SIG-M5 treated with dmso at 0.1 percent for 504 hours (cell line): ENCODE measurements at regions not wholly inside any gene's neighbourhood (a gene's known extent, or its start where the extent isn't known, plus 50 kb on each side); places are given as distances from the start of the nearest gene placed in this dataset.
"Not testable (repeated sequence)": the region's sequence is repeated elsewhere in the genome, so short reads cannot be mapped to it uniquely, and the experiment has no call there.

Experiments used
- DNase-seq: peaks from one replicate; lab custom pipeline; 2025; ENCODE audit not compliant: unreplicated experiment; lab: John Stamatoyannopoulos, UW

- DNase-seq, result no peak
Measured at GRCh38 chr6:94713446-94713845, 863.9 kb upstream of the MANEA start.

- no peak for DNase-seq
Measured at GRCh38 chr6:94698773-94699172, 878.6 kb upstream of the MANEA start.

DNA sequence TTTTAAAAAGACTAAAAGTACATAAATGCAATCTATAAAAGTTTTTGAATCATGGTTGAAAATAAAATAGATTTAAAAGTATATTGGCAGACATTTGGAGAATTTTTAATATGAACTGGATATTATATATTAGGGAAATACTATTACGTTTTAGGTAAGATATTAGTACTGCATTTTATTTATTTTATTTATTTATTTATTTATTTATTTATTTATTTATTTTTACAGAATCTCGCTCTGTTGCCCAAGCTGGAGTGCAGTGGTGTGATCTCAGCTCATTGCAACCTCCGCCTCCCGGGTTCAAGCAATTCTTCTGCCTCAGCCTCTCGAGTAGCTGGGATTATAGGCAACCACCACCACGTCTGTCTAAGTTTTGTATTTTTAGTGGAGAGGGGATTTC, 890.1 kb upstream of the MANEA start:
- DNase-seq, result not testable (repeated sequence)

GRCh38 chr6:94683409-94683808, 893.9 kb upstream of the MANEA start:
- no peak for DNase-seq

DNA sequence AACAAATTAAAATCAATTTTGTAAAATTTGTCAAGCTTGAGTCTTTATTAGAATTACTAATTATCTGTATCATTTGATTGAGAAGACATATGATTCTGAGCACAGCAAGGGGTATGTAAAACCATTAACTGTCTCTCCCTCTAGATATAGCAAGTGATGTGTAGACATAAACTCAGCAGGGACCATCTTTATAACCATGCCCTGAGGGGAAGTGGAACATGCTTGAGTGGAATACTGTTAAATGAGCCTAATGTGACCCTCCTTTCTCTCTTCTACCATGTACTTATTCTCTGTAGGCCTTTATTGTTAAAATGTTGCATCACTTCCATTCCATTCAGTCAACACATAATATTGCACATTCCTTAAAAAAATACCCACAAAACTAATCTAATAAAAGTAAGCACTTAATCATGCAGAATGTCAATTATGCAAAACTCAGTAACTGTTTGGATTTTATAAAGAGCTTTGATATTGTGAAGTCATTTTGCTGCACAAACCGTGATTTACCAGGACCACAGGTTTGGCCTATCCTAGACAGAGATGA, 896.6 kb upstream of the MANEA start:
- DNase-seq, result no peak

DNA sequence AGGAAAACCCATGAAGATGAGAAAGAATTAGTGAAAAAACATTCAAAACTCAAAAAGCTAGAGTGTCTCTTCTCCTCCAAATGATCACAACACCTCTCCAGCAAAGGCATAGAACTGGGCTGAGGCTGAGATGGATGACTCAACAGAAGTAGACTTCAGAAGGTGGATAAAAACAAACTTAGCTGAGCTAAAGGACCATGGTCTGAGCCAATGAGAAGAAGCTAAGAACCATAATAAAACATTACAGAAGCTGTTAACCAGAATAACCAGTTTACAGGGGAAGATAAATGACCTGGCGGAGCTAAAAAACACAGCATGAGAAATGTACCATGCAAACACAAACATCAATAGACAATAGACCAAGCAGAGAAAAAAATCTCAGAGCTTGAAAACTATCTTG, 904.1 kb upstream of the MANEA start:
- peak; percentile 9 for DNase-seq

GRCh38 chr6:94670017-94670416, 907.3 kb upstream of the MANEA start:
- no peak for DNase-seq

DNA sequence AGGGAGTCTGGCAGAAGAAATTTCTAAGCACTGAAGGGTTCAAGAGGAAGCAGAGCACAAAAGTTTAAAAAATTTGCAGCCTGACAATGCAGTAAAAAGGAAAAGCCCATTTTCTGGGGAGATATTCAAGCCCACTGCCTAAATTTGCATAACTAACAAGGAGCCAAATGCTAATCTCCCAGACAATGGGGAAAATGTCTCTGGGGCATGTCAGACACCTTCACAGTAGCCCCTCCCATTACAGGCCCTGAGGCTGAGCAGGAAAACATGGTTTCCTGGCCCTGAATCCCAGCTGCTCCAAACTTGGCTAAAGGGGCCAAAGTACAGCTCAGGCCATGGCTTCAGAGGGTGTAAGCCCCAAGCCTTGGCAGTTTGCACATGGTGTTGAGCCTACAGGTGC, 908.5 kb upstream of the MANEA start:
- no peak for DNase-seq

DNA sequence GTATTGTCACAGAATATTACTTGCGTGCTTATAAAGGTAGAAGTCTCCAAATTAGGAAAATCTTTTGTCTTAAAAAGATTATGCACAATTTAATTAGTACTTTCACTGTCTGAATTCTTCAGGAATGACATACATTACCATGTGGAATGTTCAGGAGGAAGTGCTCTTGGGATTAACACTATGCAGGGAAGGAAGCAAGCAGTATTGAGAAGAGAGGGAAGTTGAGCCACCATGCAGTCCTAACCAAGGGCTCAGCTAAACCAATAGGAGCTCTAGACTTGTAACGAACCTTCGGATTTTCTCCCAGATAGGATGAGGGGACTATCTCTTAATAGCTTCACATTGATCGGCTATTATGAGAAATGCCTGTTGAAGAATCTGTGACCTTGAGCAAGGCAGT, 918.4 kb upstream of the MANEA start:
- DNase-seq, result no peak

DNA sequence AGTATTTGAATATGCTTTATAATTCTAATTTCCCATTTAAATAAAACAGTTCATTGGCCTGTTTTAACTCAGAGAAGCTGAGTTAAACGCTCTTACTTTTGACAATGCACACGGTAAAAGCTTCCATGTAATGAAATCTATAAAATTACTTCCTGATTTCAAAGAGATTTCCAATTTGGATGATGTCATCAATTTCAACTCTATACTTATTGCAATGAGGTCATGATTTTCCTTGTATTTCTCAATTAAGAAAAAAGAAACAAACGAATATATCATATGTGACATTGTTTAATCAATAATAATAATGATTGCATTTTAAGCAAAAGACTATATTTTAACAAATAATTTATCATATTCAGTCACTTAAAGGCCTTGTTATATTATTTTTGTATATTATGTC, 926.1 kb upstream of the MANEA start:
- no peak for DNase-seq

- DNase-seq, result no peak
Measured at GRCh38 chr6:94645191-94645590, 932.1 kb upstream of the MANEA start.

GRCh38 chr6:94639564-94639963, 937.8 kb upstream of the MANEA start:
- no peak for DNase-seq

GRCh38 chr6:94636780-94637385, 940.5 kb upstream of the MANEA start:
- no peak for DNase-seq

DNA sequence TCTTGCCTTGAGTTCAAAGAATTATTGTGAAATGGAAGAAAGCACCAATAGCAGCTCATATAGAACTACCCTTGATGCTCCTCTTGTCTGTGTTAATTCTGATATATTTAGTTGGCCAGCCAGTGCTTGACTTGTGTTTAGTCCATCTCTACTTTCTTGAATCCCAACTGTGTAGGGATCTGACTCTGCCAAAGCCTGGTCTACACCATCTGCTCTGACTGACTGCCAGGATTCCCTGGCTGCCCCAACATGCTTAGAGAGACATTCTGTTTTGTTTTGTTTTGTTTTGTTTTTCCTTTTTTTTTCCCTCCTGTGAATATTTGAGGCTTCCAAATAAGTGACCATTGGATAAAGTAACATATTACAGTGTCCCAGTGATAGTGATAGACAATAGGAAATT, 953.7 kb upstream of the MANEA start:
- no peak for DNase-seq

DNA sequence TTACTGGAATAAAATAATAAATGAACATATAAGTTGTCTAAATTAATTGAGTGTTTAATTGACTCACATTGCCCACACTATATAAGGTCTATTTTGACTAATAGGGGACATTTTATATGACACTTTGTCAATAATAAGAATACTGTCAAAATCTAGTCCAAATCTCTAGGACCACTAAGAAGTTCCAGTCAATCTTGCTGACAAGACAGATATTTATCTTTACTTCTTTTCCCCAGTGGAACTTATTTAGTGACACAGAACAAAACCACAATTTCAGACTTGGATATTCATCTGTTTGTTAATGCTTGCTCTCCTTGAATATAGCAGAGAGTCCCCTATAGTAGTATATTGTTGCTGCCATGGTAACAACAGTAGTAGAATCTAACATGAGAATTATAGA, 954.6 kb upstream of the MANEA start:
- no peak for DNase-seq

DNA sequence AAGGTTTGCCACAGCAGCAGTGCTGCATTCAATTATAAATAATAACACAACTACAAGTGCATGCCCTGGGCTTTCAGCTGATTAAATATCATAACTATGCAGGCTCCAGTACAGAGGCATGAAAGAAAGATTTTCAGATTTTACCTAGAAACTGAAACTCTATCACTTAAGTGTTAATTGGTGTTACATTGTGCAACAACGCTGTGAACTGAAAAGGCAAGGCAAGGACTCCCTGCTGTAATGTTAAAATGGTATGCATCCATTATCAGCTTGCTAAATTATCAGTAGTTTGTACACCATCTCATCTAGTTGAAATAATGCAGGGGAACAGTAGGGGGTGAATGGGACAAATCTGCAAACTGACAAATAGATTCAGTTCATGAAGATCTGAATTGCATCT, 976.7 kb upstream of the MANEA start:
- no peak for DNase-seq

DNA sequence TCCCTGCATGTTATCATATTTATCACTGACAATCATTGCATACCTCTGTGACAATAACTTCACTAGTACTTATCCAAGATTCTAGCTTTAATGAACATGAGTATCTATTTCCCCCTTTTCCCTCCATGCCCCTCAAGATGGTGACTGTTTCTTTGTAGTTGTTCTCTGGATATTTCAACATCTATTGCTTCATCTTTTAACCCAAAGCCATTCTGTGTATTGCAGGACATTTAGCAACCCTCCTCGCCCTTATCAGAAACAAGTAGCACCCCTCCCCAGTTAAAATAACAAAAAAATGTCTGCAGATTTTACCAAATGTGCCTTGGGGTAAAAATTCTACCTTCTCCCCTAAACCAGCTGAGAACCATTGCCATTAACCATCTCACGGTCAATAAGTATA, 979.8 kb upstream of the MANEA start:
- peak; percentile 36 for DNase-seq

- DNase-seq, result no peak
Measured at GRCh38 chr6:94590416-94590815, 986.9 kb upstream of the MANEA start.

- no peak for DNase-seq
Measured at GRCh38 chr6:94588301-94588700, 989.0 kb upstream of the MANEA start.

- DNase-seq, result no peak
Measured at GRCh38 chr6:94584211-94584610, 993.1 kb upstream of the MANEA start.

DNA sequence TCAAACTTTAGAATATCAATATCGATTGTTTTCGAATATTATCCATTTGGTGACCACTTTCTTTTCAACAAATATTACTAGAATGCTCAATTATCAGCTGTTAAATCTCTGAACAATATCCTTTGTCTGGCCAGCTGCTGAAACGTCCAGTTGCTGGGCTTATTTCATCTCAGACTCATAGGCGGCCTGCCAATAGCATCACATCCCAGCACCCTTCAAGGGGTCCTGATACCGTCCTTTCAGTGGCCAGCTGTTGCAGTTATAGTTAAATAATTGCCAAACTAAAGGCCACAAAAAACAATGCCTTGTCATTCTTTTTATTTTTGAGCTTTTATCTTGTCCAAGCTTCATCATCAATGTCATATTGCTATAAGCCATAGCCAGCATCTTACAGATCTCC, 1006.8 kb upstream of the MANEA start:
- no peak for DNase-seq

DNA sequence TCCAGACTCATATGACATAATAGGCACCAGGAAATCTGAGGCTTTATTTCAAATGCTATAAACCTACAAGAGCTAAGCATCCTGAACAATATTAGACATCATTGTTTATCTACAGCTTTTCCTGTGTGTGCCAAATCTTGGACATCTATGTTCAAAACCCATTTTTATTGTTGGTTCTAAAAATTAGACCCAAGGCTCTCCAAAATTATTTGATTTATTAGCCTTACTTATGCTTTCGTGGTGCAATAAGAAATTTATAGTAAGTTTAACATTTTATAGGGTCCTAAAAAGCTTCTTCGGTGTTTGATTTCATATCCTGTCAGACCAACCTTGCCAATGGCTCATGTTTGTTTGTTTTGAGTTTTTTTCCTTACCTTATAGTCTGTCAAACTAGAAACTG, 1014.5 kb upstream of the MANEA start:
- DNase-seq, result no peak

DNA sequence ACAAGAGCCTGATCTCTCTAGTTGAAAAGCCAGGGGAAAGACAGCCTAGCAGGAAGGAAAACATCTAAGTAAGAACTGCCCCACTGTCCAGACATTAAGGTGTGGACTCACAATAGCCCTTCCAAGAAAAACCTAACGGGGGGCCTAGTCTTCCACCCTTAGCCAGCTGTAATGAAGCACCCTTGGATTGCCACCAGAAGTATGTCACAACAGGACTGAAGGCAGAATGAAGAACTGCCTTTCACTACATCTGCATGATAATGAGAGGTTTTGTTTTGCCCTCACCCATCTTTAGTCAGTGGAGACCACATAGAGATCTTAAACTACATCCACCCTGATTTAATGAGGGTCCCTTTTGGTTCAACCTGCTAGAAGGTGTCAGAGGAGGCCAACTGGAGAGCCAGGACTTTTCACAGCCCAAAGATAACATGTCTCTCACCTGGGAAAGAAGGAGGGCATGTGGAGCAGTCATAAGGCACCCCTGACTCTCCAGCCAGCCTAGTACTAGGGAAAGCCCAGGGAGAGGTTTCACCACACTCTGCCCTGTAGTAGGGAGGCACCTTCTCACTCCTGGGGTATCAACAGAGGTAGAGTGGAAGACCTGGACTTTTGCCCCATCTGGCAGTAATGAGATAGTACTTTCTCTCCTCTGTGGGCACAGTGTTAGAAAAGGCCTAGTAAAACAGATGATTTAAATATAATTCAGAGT, 1017.4 kb upstream of the MANEA start:
- no peak for DNase-seq
